ENCODE measurements at regions not wholly inside any gene's neighbourhood (a gene's known extent, or its start where the extent isn't known, plus 50 kb on each side); places are given as distances from the start of the nearest gene placed in this dataset.

DNA sequence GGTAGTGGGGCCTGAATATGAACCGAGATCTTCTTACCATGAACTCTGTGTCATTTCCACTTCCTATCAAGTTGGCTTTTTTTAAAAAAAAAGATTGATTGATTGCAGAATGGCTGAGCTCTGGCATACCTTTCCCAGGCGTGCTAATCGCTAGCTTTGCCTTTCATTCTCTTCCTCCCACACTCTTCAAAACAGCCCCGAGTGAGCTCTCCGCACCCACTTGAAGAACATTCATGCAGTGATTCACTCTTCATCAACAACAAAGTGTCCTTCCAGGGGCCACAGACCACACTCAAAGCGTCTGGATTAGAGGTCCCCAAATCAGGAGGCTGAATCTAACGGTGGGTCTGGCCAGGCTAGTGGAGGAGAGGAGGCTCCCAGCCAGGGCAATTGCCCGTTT, 96.3 kb upstream of the GALNT2 start:
- no peak for TF ChIP-seq GATA2 (IDR thresholded peaks at IDR 0.05; ENCODE audit: low read depth, low read length)
- TF ChIP-seq GATA3 (IDR thresholded peaks at IDR 0.05; ENCODE audit: low read depth, low read length), result no peak
